Activated CD8-positive, alpha-beta memory T cell treated with anti-CD3 and anti-CD28 coated beads, Interleukin-2, amount 50 U/mL, for 1 hour (primary cell): ENCODE measurements at regions not wholly inside any gene's neighbourhood (a gene's known extent, or its start where the extent isn't known, plus 50 kb on each side); places are given as distances from the start of the nearest gene placed in this dataset.

Source experiments
- DNase-seq: peaks from one replicate; pipeline ENCODE4 v3.0.0-alpha.2; 2020; ENCODE audit errors: extremely low read depth

GRCh38 chr18:70672581-70672980 is 383.7 kb downstream of the SOCS6 start:
- peak; percentile 31 for DNase-seq

DNA sequence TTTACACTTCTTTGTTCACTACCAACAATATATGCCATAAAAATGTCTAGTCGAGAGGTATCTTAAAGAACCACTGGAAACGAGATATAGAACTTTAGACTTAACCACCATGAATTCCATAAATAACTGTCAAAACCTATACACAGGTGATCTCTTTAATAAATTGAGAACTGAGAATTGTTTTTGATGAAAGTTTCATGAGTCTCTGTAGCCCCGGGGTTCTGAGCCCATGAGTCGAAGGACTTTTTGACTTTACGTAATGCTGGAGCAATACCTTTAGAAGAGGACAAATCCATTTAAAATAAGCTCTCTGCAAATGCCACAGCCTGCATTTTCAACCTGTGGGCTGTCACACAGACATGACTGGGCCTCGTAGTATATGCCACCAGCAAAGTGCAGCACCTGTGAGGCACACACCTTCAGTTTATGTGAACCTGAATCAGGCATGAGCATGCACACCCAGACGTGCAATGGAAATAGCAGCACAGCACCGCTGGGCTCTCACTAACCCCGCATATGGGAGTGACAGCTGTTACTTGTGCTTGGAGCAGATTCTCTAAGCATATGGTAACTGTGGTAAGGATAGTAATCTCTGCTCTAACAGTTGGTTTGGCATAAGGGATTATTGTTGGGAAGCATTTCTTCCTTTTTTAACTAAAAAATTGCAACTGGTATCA is 383.2 kb downstream of the SOCS6 start:
- DNase-seq: peak; percentile 9

- no peak for DNase-seq
Measured at GRCh38 chr18:70666936-70667335, 378.1 kb downstream of the SOCS6 start.

DNA sequence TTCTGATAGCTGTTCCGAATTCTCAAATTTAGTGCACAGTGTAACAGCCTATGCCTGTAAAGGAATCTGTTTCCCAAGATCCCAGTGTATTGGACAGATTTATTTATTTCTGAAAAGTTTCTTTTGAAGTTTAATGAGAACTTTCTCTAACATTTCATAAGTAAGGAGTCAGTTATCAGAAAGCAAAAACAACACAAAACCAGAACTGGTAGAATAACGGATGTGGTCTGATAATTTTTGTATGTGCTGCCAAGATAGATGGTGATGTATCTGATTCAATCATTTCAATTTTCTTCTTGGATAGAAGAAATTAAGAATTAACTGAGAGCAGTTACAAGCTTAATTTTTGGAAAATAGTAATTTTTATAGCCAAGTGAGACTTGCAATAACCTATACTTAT is 374.3 kb downstream of the SOCS6 start:
- DNase-seq: no peak

DNA sequence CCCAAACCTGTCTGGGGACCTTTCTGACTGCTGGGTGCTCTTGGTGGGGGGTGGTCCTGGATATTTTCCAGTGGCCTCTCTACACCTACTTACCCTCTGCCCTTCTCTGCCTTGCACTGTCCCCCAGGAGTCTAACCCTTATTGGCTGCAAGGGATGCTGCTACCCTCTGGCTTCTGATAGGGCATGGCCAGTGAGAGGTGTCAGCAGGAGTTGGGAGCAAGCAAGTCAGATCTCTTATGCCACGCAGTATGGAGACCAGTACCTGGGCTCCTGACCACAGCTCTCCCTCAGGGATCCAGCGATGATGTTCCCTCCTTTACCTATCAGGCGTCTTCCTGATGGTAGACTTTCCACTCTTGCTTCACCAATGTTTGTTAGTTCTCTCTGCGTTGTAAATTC is 373.7 kb downstream of the SOCS6 start:
- no peak for DNase-seq

GRCh38 chr18:70659036-70659925 is 370.4 kb downstream of the SOCS6 start:
- peak; percentile 36 for DNase-seq

- DNase-seq: no peak
Measured at GRCh38 chr18:70653671-70654070, 364.8 kb downstream of the SOCS6 start.

- DNase-seq: no peak
Measured at GRCh38 chr18:70650878-70651277, 362.0 kb downstream of the SOCS6 start.

DNA sequence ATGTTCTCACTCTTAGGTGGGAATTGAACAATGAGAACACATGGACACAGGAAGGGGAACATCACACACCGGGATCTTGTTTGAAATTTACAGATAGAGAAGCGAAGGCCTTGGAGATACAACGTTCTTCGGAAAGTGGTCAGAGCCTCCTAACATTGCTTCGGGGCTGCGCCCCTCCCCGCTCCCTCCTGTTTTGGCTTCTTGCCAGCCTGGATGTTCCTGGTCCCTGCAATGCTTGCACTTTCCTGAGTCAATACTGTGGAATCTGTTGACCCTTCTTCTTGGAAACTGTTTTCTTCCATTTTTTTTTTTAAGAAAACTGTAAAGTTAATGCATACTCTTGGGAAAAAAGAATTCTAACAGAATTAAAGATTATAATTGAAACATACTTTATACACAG is 360.8 kb downstream of the SOCS6 start:
- DNase-seq: no peak

- DNase-seq: no peak
Measured at GRCh38 chr18:70645971-70646370, 357.1 kb downstream of the SOCS6 start.

GRCh38 chr18:70643812-70644211 is 355.0 kb downstream of the SOCS6 start:
- DNase-seq: no peak

DNA sequence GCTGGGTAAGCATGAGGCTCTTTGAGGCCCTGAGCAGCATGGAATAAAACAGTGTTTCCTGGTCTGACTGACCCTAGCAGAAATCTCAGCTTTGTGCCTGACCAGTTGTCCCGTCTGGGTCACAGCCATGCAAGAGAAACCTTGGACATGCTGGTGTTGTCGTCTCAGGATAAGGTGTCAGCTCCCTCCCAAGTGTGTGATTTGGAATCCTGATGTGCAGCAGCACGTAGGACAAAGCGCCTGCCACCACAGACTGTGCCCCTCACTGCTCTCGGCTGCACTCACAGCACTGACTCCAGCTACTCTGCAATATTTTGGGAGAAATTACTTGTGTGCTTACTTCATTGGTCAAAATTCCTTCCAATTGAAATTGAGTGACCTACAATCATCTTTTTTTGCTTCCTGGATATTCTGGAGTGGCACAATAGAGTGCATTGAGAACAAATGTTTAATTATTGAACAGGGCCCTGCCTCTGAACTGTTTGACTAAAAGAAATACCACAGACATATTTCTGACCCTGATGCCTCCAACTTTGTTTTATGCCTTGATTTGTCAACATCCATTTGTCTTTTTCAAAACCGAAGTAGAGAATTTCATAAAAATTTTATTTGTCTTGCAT is 352.4 kb downstream of the SOCS6 start:
- DNase-seq: no peak

DNA sequence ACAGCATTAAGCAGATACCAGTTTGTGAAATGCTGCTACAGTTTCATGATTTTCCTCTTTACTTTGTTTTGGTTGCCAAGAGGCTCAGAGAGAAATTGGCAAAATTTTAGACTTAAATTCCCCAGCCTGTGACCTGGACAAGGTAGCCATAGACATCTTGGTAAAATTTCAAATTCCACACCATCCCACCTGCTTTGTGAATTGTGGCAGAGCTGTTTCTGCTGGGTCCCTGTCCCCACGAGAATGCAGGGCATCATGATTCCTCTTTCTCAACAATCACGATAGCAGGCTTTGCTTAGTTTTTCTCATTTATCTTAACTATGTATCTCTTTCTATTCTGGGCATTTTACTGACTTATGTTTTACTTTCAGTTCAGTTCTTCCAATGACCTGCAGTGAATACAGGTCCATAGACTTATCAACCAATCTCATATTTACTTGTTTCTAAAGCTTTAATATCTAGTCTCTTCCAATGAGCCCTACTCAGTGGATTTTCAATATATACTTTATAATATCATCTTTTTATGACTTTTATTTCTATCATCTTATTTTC is 351.6 kb downstream of the SOCS6 start:
- DNase-seq: no peak

- no peak for DNase-seq
Measured at GRCh38 chr18:70636991-70637390, 348.1 kb downstream of the SOCS6 start.

GRCh38 chr18:70634576-70635147 is 345.8 kb downstream of the SOCS6 start:
- no peak for DNase-seq

GRCh38 chr18:70627182-70627802 is 338.4 kb downstream of the SOCS6 start:
- DNase-seq: no peak

DNA sequence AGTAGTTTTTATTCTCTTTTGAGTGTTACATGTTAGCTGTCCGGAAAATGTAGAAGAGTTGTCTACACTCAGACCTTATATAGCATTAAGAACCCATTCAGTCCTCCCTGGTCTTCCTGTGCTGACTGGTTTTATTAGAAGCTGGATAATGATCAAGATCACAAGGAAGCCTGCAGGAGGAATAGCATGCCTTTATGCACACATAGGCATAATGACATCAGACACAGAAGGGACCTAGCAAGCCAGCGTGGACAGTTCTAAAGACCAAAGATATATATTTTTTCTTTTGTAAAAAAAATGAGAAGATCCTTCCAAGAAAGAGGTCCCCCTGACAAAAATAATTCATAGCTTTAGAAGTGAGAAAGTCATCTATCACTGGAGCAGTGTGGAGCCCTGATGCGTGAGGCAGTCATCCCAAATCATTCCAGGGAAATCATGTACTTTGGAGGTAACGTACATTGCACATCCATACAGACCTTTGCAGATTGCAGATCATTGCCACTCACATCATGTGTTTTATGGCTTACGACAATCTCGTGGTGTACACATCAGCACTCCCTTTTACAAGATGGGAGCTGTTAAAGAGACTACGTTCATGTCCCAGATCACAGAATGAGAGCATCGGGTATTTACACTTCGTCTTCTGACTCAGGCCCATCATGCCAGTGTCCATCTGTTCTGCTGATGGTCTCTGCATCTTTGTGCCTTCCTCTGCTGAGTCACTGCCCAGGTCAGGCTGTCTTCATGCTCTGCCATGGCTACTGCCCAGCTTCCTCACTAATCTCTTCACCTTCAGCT is 334.0 kb downstream of the SOCS6 start:
- DNase-seq: no peak

GRCh38 chr18:70621710-70622109 is 332.9 kb downstream of the SOCS6 start:
- no peak for DNase-seq

DNA sequence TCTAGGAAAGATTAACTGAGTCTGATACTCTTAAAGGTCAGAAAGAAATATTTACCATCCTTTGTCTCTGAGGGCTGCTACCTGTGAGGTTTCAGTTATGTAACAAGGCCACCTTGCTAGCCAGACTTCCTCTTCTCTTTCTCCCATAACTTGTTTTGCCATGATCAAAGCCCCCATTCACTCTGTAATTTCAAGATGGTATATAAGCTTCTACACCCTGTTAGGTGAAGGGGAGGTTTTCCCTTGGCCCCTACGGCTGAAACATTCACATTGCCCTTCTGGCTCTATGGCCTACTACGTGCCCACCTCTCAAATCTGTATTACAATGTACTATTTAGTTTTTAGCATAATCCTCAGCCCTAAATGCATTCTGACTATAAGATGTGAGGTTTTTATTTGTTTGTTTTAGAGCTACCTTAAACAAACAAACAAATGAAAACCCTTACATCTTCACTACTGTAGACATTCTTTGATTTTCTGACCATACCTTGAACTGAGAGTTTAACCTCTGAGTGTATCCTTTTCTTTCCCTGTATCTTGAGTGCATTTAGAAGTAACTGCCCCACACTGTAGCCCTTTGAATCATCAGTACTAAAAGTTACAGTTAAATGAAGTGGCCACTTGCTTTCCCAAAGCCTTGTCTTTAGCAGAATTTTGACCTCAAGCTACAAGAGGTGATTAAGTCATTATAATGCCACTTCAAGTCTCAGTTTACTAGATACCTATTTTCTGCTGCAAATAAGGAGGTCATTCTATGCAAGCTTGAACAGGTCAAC is 332.2 kb downstream of the SOCS6 start:
- DNase-seq: no peak
